Activated effector memory CD4-positive, alpha-beta T cell treated with anti-CD3 and anti-CD28 coated beads, Interleukin-2, amount 50 U/mL, for 16 hours (primary cell): ENCODE measurements at regions not wholly inside any gene's neighbourhood (a gene's known extent, or its start where the extent isn't known, plus 50 kb on each side); places are given as distances from the start of the nearest gene placed in this dataset.
"Not testable (repeated sequence)": the region's sequence is repeated elsewhere in the genome, so short reads cannot be mapped to it uniquely, and the experiment has no call there.

Experiments
- DNase-seq: peaks from one replicate; pipeline ENCODE4 v3.0.0-alpha.2; 2020

- DNase-seq: no peak
These were observed 81.1 kb downstream of the CD200R1L start for GRCh38 chr3:112765531-112765930.

GRCh38 chr3:112763258-112763657 lies 83.4 kb downstream of the CD200R1L start:
- no peak for DNase-seq

GRCh38 chr3:112761062-112761638 lies 85.5 kb downstream of the CD200R1L start:
- no peak for DNase-seq

- no peak for DNase-seq
These were observed 87.0 kb downstream of the CD200R1L start for GRCh38 chr3:112759681-112760080.

DNA sequence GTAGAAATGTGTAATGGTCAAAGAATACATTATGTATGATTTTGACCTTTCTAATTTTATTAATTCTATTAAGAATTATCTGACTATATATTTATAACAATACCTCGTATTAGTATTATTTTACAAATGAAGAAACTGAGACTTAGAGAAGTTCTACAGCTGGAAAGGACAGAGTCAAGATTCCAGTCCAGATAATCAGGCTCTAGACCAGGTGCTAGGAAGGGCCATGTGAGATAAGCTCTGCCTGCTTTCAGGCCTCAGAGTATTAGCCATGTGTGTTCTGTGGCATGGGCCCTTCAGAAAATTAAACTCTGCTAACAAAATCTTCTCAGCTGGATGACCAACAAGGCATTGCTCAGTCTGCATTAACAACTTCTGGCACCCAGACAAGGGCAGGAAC lies 87.5 kb downstream of the CD200R1L start:
- no peak for DNase-seq

GRCh38 chr3:112757197-112757596 lies 89.5 kb downstream of the CD200R1L start:
- no peak for DNase-seq

- DNase-seq: no peak
These were observed 90.6 kb downstream of the CD200R1L start for GRCh38 chr3:112755845-112756613.

DNA sequence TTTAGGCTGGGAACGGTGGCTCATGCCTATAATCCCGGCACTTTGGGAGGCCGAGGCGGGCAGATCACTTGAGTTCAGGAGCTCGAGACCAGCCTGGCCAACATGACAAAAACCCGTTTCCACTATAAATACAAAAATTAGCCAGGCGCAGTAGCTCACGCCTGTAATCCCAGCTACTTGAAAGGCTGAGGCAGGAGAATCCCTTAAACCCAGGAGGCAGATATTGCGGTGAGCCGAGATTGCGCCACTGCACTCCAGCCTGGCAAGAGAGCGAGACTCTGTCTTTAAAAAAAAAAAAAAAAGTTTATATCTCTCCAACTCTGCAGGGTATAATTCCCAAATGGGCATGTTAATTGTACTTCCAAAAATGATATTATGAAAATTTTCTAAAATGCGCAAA lies 91.6 kb downstream of the CD200R1L start:
- not testable (repeated sequence) for DNase-seq

DNA sequence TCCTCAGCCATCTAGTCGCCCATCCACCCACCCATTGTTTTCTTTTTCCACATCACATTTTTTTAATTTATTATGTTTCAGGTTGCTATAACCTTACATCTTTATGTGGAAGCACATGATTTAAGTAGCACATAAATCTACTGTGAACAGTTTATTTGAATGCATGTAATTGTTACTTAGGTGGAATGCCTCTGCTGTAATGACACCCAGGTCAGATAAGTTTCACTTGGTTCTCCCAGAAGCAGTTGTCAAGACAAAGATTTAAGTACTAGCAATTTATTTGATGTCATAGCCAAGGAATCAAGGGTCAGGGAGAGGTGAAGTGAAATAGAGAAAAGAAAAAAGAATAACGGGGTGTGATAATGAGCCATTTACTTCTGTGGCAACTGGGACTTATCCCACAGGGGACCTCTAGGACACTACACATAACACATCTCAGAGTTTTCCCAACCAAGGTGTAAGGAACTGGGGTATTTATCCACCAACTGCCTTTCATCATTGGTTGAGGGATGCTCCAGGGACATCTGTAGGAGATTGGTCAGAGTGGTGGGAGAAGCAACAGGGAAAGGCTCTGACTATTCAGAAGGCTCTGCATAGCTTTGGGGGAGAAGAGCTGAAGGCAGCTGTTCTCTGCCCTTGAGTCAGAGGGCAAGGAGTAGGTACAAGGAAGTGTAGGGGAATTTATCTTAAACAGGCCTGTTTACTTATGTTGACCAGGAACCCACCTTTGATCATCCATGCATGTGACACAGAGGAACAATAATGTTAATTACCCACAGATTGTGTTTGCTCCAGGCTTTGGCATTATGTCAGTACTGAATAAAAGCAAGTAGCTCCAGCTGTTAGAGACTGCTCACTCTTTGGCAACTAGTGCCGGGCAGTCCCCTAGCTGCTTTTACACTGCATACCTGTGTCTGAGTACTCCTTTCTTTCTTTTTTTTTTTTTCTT lies 94.8 kb downstream of the CD200R1L start:
- no peak for DNase-seq

- DNase-seq: no peak
These were observed 95.6 kb downstream of the CD200R1L start for GRCh38 chr3:112751061-112751460.

GRCh38 chr3:112747624-112748023 lies 99.0 kb downstream of the CD200R1L start:
- DNase-seq: no peak

DNA sequence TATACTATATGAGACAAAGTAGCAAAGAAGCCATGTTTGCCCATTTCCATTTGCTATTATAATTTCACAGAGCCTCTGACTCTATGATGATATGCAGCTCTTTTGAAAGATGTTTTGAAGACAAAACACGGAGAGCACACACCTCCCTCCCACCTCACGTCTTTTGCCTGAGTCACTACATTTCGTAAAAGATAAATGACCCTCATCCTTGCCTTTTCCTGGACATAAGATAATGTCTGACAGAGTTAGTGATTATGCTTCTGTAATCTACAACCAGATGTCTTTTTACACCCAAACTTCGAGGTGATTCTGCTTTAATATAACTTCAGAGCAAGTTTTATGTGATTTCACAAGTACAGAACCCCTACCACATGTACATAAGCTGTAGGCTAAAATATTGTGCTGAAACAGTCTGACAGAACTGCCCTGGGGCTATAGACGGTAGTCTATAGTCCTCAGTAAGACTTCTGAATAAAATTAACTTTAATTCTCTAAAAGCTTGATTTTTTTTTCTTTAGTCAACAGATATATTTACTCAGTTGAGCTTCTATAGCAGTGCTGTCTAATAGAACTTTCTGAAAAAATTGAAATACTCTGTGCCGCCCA lies 99.9 kb downstream of the CD200R1L start:
- no peak for DNase-seq

- DNase-seq: no peak
These were observed 101.0 kb downstream of the CD200R1L start for GRCh38 chr3:112745567-112746248.

- no peak for DNase-seq
These were observed 101.7 kb downstream of the CD200R1L start for GRCh38 chr3:112744825-112745566.

DNA sequence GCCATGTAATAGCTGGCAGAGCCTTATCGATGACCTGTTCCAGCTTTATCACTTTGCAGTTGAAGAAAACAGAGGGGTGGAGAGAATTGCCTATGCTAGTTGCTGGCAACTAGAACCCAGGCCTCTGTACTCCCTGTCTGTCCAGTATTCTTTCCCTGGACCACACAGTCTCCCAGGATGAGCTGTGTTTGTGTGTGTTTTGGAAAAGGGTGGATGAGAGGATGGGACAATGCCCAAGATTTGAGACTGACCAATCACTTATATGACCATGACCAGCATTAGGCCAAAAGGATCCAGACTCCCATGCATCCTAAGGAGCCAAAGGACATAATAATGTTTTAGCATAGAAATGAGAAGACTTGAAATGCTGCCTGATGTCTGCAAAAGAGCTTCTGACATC lies 102.6 kb downstream of the CD200R1L start:
- no peak for DNase-seq

DNA sequence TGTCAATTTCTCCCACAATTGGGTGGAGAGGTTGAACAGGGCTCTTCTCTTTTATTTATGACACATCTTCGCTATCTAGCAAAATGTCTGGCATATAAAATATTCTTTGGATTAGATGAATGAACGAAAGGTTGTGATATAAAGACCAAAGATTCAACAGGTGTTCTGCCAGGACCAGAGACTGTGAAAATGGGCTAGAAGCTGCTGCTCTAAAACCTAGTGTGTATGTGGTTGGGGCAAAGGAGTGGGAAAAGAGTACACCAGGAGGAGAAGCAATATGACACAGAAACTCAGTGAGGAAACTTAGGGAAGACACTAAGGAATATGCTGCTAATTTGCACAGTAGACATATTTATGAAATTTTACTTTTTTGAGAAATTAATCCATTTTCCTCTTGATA lies 102.0 kb upstream of the CCDC80 start:
- no peak for DNase-seq

- DNase-seq: no peak
These were observed 101.0 kb upstream of the CCDC80 start for GRCh38 chr3:112741983-112742382.

DNA sequence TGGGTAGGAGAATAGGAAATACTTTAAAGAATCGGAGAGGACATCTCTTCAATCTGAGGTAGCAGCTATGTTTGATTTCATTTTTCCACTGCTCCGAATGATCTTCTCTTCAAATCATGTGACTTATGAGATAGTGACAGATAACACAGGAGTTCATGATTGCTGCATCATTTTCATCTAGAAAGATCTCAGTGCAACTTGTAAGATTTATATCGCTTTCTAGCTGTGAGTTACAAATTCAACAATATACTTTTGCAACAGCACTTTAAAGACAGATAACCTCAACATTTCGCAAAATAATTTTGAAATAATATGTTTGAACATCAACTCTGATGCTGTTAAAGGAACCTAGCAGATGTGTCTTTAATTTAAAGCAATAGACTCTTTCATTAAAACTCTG lies 99.9 kb upstream of the CCDC80 start:
- no peak for DNase-seq

DNA sequence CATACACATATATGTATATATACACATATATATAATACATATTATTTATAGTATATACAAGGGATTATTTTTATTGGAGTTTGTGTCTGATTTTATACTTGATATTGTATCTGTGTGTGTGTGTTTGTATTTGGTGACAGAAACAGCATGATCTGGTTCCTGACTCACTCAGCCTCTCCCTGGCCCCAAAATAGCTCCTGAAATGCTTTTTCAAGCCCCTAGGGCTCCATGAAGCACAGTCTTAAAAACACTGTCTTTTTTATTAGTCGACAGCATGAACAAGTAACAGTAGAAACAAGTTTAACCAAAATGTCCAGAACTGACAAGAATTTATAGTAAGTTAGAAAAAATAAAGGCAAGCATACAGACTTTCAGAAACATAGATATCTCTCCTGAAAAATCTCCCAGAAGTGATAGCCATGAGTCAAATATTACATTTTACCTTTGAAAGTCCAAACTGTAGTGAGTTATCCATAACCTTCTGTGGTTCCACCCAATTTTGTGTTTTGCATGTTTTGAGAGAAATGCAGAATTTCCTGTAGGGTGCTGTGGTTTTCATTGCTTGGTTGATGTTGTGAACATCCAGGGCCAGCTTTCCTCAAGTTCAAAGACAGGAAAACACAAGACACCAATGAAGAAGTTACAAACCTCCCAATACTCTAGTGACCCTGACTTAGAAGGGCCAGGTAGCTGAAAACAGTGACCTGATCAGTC lies 98.5 kb upstream of the CCDC80 start:
- no peak for DNase-seq

DNA sequence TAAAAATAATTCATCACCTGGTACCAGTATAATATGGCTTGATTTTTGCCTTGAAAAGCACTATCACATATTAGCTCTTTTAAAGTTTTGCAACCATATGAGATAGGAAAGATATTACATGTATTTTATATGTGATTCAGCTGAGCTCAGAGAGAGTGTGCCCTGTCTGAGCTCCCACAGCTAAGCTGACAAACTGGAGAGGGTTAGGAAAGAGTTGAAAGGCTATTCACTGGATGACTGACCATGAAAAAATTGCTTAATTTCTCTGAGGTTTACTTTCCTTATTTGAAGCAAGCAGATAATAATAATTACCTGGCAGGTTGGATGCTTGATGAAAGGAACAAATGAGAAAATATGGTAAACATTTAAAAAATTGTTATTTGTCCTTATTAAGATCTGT lies 97.4 kb upstream of the CCDC80 start:
- no peak for DNase-seq
